ENCODE measurements at regions not wholly inside any gene's neighbourhood (a gene's known extent, or its start where the extent isn't known, plus 50 kb on each side); places are given as distances from the start of the nearest gene placed in this dataset.

DNA sequence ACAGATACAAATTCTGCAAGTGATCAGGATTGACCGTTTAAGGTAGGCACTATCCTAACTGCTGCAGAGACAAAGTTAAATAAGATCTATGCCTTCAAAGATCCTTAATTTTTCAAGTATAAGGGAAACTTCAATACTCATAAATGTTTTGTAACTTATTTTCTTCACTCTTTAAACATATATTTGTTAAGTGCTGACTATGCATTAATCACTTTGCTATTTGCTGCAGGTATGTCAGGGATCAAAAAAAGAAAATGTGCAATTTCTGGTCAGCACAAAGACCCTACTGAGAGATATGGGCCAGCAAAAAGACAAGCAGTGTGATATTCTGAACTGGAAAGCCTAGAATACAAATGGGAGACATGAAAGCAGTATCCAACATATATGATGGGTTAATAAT, 756.1 kb upstream of the PCDH9 start:
- TF ChIP-seq CTCF (IDR thresholded peaks at IDR 0.05; ENCODE audit: low read depth, low read length, poor library complexity, severe bottlenecking), result no peak
- TF ChIP-seq EZH2phosphoT487 (IDR thresholded peaks at IDR 0.05; ENCODE audit: borderline replicate concordance, low read length), result no peak

All from DOHH2 (cell line).